AG09309 (cell line): ENCODE measurements at regions not wholly inside any gene's neighbourhood (a gene's known extent, or its start where the extent isn't known, plus 50 kb on each side); places are given as distances from the start of the nearest gene placed in this dataset.
"Not testable (repeated sequence)": the region's sequence is repeated elsewhere in the genome, so short reads cannot be mapped to it uniquely, and the experiment has no call there.

ENCODE experiments used
- DNase-seq: peaks from one replicate; pipeline ENCODE4 v3.0.0-alpha.2; 2010; ENCODE audit warnings: low read depth
- H3K4me3 ChIP-seq: 2 replicates; pipeline ENCODE4 v1.5.1; 2011; ENCODE audit warnings: mild to moderate bottlenecking, low read depth, low read length, moderate library complexity; ENCODE audit not compliant: control insufficient read depth
- TF ChIP-seq, protein P1 (sequence below): IDR thresholded peaks from 2 replicates; pipeline ENCODE4 v1.5.1; 2011; ENCODE audit warnings: mild to moderate bottlenecking, low read depth, low read length, inconsistent platforms; ENCODE audit not compliant: insufficient read depth, control insufficient read depth; ENCODE audit errors: missing control alignments

DNA sequence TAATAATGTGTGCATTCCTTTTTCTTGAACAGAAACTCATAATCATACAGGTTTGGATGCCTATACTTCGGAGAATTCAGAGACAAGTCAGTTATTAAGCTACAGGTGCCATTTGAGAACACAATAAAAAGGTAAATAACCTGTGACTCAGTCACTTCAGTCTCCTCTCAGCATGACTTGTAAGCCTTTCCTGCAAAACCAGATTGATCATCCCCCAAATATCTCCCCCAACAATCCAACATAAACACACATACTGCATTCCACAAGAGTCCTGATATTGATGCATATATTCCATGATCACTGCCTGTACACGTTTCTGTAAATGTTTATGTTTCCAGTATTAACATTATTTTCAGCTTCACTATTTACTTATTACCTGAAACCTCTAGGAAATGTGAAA is 110.8 kb downstream of the PWWP3B start:
- no peak overlapping the region for H3K4me3 ChIP-seq
- TF ChIP-seq, protein P1, sequence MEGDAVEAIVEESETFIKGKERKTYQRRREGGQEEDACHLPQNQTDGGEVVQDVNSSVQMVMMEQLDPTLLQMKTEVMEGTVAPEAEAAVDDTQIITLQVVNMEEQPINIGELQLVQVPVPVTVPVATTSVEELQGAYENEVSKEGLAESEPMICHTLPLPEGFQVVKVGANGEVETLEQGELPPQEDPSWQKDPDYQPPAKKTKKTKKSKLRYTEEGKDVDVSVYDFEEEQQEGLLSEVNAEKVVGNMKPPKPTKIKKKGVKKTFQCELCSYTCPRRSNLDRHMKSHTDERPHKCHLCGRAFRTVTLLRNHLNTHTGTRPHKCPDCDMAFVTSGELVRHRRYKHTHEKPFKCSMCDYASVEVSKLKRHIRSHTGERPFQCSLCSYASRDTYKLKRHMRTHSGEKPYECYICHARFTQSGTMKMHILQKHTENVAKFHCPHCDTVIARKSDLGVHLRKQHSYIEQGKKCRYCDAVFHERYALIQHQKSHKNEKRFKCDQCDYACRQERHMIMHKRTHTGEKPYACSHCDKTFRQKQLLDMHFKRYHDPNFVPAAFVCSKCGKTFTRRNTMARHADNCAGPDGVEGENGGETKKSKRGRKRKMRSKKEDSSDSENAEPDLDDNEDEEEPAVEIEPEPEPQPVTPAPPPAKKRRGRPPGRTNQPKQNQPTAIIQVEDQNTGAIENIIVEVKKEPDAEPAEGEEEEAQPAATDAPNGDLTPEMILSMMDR, result no peak
- no peak for DNase-seq

DNA sequence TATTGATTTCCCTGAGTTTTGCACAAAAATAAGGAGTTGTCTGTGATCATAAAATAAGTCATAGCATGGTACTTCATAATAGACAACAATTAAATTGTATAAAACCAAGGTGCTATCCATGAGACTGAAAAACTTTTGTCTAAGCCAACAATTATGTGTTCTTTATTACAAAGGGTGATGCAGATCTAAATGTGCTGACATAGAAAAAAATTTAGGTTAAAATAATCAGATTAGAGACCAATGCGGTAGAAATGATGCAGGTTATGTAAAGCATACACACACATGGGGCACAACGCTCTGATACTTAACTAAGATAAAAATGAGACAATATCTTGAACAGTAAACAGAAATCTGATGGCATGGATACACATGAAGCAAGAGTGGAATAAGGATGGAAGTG is 113.3 kb downstream of the PWWP3B start:
- no peak overlapping the region for H3K4me3 ChIP-seq
- TF ChIP-seq, protein P1, result no peak
- no peak for DNase-seq

DNA sequence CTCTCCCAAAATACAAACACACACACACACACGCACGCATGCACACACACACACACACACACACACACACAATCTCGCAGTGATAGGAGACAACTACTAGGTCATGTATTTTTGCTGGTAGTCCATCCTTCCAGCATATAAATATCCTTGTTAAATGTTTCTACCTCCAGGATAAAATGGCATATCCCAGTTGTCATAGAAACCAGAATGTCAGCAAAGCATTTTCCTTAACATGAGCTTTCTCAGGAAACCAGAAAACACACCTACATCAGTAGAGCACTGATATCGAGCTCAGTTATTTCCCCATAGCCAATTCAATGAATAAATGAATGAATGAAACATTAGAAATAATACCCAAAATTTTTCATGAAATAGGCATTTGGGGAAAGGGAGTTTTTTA is 115.7 kb downstream of the PWWP3B start:
- no peak overlapping the region for H3K4me3 ChIP-seq
- DNase-seq, result no peak
- TF ChIP-seq, protein P1, result no peak

DNA sequence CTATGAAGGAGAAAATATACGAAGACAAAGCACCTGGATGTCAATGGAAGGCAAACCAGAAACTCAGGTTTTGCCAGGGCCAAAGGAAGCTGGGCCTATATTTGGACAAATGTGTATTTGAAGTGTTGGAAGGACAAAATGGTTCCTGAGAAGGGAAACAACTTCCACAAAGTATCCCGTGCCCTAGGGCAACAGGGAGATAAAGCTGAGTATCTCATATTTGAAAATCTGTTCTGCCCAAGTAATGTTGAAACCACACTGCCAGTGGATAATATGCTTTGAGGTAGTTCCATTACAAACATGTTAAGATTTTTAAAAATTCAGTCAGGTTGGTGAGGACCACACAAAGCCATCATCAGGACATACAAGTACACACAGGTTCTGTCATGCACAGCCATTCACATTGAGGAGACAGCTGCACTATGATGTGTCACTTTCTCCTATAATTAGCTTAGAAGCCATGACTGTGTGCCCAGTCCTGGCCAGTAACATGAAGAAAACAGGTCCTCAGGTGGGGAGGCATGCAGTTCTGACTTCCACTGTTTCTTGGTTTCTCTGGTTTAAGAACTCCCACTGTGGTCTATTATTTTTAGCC is 116.4 kb downstream of the PWWP3B start:
- no peak for DNase-seq
- TF ChIP-seq, protein P1, result no peak
- no peak overlapping the region for H3K4me3 ChIP-seq

DNA sequence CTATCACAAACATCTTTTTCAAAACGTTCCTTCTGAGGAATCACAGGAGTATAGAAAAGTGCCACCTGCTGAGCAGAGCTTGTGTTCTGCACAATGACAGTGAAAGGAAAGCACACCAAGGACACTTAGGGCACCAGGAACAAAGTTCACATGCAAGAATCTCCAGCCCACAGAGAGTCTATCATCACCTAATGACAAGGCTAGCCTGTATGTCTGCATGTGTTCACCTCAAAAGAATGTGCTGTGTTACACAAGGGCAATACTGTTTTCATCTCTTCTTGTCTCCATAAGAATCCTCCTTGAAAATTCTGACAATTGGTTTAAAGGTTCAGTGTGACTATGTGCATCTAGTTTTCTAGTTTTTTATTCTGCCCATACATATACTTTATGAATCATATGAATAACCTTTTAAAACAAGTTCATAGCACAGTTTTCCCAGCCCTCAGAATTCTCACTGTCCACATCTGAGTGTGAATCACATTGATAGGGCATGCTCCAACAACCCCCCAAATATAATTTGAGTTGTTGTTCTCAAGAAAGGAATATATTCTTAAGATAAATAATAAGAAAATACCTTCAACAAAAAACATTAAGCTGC is 118.0 kb downstream of the PWWP3B start:
- TF ChIP-seq, protein P1, result no peak
- H3K4me3 ChIP-seq, result no peak overlapping the region
- DNase-seq, result no peak

DNA sequence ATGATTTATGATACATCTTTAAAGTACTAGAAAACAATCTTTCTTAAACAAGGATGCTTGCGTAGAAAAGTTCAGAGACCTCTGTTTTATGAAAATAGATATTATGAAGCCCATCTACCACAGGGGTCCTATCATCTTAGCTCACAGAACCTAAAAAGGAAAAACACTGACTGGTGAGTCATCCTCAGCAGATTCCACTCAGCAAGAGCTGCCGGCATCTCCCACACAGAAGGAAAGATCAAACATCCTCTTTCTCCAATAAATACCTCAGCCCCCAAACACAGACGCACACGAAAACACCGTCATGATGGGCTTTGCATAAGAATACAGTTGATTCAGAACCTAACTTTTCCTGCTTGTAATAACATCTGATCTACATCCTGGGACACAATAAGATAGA is 122.7 kb downstream of the PWWP3B start:
- DNase-seq, H3K4me3 ChIP-seq: not testable (repeated sequence)

DNA sequence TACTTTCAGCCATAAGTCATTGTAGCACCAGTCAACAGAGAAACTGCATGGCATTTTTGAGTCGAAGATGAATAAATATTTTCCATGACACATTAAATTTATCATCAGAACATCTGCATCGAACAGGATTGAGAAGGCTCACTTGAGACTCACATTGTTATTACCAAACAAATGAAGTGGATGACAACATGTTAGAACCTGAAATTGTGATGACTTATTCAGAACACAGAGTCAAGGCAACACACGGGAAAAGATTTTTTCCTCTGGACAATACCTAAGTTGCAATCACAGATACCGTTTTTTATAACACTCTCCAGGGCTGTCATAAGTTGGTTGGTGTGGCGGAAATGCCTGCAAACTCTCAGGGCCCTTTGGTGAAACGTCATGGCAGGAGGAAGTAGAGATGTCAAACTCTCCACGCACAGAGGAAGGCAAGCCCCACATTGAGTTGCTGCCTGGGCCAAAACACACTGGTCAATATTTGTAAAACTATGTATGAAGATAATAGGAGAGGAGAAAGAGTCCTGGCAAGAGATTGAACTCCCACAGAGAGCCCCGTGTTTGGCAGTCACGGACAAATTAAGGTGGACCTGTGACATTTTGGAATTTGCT is 123.8 kb downstream of the PWWP3B start:
- not testable (repeated sequence) for H3K4me3 ChIP-seq, DNase-seq

DNA sequence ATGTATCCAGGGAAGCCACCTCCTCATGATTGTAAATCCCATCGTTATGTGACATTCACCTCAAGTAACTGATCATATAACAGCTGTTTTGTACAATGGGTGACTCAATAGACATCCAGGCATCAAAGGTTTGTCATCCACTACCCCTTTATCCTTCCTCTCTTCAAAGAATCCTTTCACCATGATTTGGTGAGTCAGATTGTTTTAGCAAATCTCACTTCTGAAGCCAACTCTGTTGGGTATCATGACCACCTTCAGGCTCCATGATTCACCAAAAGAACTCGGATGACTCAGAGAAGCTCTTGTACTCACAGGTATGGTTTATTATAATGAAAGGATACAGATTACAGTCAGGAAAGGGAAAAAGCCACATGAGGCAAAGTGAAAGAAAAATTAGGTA is 132.1 kb downstream of the PWWP3B start:
- TF ChIP-seq, protein P1, result no peak
- DNase-seq, result no peak
- no peak overlapping the region for H3K4me3 ChIP-seq
